CD4-positive, alpha-beta T cell treated with Interleukin-4 for 1 hour (primary cell): ENCODE measurements at regions not wholly inside any gene's neighbourhood (a gene's known extent, or its start where the extent isn't known, plus 50 kb on each side); places are given as distances from the start of the nearest gene placed in this dataset.

Experiments used
- DNase-seq, 2 donors: peaks; one replicate each; pipeline ENCODE4 v3.0.0-alpha.2; 2020 to 2022

DNA sequence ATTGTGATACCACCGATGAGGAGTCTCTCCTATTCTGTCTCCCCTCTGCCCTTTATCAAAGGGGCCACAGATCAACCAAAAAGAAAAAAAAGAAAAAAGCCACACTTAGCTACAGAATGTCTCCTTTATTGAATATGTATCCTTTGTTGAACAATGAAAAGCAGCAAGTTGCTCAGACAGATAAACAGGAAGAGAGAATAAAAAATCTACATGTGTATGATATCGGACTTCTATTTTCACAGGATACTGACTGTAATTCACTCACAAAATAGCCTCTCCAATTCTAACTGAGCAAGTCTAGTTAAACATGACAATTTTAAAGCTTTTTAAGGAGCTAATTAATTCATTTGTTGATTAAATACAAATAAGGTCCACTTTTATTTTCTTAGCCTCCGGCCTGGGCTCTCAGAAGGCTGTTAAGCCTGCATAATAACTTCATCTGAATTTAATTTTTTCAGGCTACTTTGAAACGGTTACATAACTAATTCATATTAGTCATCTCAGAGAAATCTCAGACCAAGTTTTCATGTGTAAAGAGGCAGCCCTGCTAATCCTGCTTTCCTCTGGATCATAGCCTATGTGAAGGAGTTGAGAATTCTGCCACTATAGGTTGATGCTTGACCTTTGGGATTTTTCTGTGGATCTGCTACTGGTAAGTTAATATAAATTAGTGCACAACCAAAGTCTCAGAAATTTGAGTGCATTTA, 304.1 kb upstream of the NR5A2 start:
- DNase-seq: no peak

DNA sequence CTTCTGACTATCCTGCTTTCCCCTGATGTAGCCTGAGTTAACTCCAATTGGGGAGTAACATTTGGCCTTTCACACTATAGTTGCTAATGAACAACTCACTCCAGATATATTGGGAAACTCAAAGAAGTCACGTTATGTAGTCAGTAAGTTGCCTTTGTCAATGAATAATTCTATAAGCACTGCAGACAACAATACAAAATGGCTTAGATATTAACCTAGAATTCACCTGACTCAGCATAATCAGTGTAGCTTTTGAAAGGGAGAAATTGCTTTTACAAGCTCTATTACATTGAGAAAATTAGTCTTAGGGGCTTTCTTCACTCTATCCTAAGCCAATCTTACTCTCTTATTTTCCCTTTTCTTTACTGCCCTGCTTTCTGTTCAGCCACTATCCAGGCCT, 303.5 kb upstream of the NR5A2 start:
- DNase-seq: no peak

DNA sequence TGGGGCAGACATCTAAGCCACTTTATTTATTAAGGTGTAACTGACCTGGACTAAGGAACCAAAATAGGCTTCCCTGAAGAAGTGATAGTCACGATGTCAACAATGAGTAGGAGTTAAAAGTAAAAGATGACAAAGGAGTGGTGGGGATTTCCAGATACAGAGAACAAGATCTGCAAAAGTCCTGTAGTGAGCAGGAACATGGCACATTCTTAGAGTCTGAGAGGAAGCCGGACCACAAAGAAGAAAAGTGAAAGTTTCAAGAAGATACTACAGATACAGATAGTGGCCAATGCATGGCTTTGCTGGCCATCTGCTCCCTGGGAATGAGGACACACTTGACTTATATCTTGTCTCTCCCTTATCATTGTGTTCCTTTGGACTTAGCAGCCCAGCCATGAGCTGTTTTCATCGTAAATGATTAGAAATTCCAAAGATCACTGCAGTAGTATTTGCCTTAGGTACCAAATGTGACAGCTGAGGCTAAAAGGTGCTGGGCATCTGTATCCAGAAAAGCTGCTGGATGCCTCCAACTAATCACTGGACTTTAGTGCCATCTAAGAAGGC, 302.4 kb upstream of the NR5A2 start:
- no peak for DNase-seq

DNA sequence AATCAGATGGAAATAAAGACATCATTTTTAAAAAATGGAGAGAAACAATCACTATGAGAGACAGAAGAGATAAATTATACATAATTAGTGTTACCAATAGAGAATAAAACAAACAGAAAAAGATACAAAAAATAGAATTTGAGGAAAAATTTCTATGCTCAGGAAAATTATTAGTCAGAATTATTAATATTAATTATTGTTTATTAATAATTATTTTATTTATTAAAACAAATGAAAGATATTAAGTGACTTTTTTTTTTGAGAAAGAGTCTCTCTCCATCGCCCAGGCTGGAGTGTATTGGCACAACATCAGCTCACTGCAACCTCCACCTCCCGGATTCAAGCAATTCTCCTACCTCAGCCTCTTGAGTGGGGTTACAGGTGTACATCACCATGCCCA, 299.8 kb upstream of the NR5A2 start:
- no peak for DNase-seq

DNA sequence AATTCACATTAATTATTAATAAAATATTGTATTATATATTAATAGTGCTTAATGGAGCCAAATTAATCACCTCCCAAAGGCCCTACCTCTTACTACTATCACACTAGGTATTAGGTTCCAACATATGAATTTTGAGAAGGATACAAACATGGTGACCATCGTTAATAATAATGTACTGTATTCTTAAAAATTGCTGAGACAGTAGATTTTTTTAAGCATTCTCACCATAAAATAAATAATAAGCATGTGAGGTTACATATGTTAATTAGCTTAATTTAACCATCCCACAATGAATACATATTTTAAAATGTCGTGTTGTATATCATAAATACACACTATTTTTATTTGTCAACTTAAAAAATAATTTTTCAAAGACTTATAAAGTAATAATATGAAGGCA, 299.2 kb upstream of the NR5A2 start:
- no peak for DNase-seq

DNA sequence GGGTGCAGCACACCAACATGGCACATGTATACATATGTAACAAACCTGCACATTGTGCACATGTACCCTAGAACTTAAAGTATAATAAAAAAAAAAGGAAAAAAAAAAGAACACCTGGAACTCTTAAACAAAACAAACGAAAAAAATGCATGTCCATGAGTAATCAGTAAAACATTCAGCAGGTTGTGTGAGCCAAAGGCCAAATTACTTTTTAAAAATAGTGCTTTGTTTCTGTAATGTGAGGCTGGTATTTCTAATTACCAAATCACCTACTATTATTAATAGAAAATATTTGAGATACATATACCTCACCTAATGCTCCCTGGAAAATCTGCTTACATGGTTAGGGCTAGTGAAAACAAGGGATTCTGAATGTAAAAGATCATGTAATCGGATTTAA, 294.4 kb upstream of the NR5A2 start:
- no peak for DNase-seq

DNA sequence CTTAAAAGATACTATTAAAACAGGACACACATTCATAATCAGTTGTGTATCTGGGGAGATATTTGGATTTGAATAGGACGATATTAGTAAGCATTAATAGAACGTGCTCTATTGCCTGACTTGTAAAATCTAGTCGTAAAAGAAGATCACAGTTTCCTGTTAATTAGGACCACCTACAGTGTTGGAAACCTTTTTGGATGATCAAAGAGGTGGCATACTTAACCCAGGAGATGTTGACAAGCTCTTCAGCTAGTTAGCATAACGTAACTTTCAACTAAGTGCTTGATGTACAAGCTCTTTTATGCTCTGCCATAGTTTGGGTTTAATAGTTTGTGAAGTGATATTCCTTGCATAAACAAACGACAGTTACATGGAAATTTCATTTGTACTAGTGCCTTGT, 293.3 kb upstream of the NR5A2 start:
- no peak for DNase-seq

DNA sequence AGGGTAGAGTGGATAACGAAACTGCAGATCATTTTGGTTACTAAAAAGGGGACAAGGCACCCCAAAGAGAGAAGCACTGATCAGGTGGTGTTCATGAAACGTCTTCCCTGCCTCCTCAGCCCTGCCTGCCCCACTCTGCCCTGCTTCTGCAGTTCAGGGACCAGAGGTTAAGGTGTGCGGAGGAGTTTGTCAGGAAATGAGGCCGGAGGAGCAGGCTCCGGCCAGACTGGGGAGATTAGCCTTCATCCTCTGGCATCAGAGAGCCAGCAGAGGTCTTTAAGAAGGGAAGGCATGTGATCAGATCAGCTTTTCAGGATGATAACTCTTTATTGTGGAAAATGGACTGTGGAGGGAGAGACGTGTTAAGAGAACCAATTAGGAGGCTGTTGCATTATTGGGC, 291.9 kb upstream of the NR5A2 start:
- DNase-seq: no peak

DNA sequence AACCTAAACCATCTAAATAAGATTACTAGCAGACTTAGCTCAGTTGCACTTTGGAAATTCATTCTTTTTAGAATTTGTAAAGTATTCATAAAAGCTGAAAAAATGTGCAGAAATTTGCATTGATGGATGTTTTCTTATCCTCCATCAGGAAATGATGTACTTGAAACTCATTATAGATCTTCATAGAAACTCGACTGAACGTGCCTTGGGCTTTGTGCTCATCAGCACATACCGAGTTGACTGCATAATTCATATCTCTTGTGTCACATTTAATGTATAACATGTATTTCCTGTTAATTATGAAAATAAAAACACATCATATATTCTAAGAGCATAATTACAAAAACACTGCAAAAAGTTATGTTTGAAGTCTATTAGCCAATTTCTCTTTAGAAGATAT, 290.9 kb upstream of the NR5A2 start:
- DNase-seq: no peak

DNA sequence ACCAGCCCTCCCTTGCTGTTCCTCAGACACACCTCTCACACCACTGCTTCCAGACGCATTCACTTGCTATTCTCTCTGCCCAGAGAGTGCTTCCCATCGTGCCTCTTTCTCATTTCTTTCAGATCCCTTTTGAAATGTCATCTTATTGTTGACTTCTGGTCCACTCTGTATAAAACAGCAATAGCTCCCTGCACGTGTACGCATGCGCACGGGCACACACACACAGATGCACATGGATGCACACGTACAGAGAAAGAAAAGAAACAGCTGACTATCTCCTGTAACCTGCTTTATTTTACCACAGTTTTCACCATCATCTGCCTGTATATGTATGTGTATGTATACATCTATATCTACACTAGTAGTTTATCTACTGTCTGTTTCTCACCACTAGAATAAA, 285.9 kb upstream of the NR5A2 start:
- no peak for DNase-seq

DNA sequence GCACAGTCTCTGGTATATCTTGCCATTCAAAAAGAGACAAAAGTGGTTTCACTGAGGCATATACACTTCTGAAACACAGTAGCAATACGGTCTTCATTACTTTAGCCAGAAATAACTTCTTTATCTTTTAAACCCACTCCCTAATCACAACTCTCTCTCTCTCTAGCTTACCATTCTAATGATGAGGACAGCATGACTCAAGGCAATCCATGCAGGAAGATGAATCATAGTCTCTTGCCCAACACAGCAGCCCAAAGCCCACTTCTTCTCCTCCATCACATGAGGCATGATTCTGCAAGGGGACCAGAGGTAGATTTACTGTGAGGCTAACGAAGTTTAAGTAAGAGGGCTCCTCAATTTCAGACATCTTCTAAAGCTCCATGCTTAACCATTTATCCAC, 285.0 kb upstream of the NR5A2 start:
- peak in 1 of 2 donors; percentile 42 for DNase-seq

DNA sequence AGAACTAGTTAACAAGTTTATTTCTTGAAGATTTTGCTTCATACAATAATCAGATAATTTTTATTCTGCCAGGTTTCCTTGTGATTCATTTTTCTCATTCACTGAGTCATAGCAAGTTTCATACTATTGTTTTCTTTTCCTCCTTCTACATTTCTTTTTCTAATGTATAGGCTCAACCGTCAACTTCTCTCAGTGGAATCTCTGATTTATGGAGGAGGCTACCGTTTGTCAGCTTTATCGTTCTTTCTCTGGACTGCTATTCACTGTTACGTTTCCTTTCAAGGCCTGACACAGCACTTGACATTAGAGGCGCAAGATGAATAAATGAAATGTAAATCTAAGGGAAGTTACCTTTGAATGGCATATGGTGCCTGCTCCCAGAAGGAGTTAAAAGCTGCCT, 284.3 kb upstream of the NR5A2 start:
- no peak for DNase-seq

DNA sequence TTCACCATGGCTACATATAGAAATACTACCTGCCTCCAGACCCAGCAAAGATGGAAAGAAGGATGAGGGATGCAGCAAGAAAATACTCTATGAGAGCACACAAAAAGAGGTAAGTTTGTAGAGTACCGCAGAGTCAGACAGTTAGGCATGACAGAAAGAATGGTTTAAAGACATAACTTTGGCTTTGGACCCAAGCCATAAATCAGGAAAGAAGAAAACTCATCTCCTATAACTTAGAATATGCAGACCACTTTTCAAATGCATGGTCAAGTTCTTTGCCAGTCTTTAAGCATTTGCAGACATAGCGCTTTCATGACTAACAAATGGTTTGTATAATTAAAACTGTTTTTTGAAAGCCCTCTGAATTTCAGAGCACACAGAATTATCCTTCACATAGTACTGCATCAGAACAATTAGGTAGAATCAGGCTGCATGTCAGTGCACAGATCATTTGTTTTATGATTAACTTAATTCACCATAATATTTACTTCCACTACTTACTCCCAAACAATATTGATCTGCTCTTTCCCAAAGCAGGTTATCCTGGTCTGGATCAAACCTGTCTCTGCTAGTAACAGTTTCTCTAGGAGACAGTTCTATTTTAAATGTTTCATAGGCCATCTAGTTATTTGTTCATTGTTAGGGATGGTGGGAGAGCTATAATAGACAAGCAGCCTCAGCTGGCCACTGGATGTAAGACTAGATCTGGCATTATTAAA, 280.7 kb upstream of the NR5A2 start:
- DNase-seq: no peak

DNA sequence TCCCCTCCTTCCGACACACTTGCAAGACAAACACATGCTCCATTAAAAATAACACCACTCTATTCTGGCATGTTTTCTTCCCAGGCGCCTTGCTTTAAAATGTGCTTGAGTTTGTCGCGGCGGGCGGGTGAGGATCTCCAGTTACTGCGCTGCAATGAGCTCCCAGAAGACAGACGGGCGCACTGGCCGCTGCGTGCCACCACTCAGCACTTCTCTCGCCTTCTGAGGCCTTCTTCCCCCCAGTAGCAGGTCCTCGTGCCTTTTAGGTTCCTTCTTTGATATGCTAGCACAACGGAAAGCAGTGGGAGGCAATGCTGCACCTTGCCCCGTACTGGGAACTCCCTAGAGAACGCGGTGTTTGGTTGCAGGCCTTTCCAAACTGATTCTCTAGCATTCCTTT, 279.5 kb upstream of the NR5A2 start:
- no peak for DNase-seq

DNA sequence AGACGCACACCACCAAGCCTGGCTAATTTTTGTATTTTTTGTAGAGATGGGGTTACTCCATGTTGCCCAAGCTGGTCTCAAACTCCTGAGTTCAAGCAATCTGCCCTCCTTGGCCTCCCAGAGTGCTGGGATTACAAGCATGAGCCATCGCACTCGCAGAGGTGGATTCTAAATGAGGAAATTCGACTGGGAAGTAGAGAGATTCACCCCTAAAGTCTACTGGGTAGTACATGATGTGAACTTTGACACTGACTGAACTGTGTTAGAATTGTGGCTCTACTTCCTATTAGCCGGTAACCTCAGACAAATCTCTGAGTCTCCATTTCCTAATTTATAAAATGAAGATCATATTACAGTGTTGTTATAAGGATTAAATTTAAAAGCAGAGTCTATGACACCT, 276.0 kb upstream of the NR5A2 start:
- DNase-seq: no peak

DNA sequence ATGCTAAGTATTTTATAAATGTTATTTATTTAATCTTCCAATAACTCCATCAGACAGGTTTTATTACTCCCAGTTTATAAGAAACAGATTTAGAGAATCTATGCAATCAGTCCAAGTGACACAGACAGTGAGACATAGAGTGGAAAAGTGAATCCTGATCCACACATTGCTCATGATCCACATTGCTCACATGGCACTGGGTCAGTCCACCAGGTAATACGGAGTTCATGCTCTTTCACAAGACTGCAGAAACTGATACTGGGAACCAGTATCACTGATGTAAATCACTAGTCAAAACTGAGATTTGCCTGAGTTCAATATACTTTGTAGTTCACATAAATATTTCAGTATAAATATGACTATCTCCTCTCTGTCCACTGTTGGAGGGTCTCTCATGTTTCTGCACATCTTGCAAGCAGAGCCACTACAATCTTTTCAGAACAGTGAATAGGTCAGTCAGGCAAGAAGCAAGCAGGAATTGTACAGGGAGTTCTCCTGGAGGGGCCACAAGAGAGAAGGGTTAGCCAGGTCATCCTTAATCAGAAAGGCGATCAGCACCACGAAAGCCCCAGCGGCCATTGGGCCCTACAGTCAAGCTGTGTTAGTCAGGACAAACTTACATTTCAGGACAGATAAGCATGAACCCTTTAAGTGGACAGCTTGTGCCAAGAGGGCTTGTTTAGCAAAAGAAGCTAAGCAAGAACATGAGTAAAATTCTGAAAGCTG, 275.4 kb upstream of the NR5A2 start:
- no peak for DNase-seq

DNA sequence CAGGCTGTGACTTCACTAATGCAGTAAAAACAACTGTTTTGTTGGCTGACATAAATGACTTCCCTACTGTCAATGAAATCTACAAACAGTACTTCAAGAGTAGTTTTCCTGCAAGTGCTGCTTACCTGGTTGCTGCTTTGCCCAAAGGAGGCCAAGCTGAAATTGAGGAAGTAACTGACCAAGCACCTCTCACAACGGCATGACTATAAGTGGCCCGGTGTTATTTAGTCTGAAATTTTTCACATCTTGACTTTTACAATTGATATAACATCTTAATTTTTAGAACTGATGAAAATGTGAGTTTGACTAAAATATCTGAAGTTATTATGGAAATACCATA, 274.9 kb upstream of the NR5A2 start:
- DNase-seq: no peak

DNA sequence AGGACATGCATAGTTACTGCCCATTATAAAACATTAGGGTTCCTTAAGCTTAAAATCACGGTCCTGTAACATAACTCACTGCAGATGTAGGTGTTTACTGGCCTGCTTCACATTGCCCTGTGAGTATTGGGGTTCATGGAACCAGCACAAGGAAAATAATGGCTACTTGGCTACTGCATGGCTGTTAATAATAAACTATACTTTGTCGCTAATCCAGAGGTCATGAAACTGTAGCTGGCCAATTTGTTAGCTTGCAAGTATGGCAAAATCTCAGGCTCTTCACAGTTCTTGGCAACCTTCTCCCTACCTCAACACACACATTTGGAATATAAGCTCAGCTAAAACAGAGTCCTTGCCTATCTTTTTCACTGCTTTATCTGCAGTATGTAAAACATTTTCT, 274.0 kb upstream of the NR5A2 start:
- no peak for DNase-seq

DNA sequence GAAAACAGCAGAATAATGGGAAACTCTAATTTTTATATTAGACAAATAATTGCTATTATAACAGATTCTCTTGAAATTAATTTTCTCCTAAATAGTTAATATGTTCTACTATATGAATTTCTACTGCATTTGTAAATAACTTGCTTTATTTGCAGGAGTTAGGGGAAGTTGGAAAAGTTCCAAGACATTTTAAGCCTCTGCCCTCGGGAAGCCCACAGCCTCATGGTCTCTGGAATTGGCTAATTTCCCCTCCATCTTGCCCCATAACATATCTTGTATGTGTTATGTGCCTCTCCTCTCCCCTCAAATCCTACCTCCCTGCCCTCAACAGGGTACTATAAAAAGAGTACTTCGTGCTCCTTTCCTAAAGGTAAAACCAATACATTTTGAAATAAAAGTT, 271.4 kb upstream of the NR5A2 start:
- DNase-seq: no peak

DNA sequence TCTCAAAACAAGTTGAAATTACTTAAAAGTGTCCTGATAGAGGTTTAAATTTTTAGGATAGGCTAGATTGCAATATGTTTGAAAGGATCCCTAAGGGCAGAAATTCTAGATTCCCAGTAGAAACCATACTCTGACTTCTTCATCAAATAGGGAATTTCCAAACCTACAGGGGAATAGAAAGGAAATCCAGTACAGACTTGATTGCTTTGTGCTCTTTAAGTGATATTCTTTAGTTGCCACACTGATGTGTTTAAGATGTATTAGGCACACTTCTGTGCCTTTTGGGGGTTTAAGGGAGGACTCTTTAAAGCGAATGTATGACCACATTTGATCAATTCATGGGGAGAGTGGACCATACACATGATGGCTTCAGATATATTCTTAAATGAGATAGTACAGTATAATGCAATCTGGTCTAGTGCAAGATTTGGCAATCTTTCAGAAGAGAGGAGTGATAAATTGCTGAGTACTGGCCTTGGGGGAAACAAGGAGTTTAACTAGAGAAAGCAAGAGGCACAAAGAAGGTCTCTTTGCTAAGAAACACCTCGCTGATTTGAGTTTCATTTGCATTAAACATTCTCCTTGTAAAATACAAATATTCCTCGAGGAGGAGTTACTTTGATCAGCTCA, 268.8 kb upstream of the NR5A2 start:
- DNase-seq: no peak

DNA sequence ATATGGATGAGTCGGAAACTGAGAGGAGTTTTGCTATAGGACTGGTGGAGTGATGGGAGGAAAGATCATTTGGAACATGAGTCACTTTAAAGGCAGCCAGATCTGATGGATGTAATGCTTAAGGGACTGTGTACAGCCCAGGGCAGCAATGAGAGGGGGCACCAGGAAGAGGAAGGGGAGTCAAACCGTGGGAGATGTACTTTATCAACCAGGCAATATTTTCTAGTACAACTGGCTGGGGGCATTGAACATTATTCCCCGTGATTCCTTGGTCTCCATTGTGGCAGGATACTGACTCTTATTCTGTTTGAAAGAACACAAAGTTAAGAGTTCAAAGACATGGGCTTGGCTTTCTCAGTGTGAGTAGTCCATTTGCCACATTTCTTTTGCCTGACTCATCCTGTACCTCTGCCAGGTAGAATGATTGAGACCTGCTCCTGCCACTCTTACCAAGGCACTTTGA, 268.2 kb upstream of the NR5A2 start:
- no peak for DNase-seq

DNA sequence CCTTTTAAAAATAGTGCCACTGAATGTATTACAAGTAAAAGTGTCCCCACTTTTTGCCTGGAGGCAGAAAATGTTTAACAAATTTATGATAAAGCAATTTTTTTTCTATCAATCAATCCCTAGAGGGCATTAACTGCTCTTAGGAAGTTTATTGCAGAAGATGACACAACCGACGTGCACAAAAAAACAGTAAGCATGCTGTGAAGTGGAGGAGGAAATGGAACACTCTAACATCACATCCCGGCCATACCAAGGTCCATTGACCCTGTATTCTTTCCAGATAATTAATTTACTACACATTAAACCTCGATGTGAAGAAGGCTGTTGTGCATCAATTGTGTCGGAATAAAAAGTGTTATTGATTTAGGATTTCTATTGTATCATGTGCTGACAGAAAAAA, 264.9 kb upstream of the NR5A2 start:
- no peak for DNase-seq

DNA sequence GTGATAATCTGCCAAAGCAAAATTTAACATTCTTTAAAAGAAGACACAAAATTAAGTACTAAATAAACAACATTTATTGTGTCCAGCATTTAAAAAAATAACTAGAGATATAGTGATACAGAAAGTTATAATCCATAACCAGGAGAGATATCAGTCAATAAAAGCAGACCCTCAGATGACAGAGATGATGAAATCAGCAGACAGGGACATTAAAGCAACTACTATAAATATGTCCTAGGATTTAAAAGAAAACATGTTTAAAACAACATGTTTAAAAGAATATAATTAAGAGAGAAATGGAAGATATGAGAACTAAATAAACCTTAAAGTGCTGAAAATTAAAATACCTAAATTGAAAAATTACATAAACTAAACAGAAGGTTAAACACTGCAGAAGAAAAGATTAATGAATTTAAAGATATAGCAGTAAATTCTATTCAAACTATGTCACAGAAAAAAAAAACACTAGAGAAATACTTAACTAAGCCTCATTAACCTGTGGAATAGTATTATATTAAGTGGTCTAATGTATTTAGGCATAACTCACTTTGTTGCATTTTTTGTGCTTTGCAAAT, 261.2 kb upstream of the NR5A2 start:
- DNase-seq: no peak
